ENCODE measurements at regions not wholly inside any gene's neighbourhood (a gene's known extent, or its start where the extent isn't known, plus 50 kb on each side); places are given as distances from the start of the nearest gene placed in this dataset.

DNA sequence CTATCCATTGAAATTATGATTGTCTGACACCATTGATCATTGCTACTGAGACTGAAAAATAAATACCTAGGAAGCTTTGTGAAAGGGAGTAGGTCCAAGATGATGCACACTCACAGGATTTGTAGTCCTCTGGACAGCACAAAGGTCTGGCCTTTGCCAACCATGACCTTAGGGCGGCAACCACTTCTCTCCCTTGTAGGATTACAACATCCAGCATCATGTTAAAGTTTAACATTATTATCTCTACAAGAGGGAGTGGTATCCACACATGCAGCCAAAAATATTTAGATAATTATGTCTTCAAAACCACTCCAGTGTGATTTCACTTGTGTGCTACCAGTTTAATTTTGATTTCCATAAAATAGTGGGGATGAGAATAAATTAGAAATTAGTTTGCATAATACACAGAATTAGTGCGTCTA lies 51.1 kb upstream of the NHSL1 start:
- no peak for DNase-seq (ENCODE audit: low read depth)

DNA sequence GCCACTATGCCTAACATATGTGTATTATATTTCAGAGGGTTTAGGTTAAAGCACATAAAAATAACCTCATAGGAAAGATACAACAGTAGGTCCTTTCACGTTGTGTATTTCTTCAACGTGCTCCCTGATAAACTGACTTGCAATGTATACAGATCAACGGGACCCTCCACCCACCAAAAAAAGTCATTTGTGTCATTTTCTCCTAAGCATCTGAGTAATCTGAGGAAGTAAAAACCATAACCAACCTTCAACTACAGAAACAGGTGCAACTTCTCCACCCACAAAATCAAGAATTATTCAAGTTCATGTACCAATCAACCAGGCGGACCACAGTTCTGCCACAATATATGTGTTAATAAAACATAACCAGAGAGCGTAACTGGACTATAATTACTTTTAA lies 54.9 kb upstream of the NHSL1 start:
- no peak for DNase-seq (ENCODE audit: low read depth)

DNA sequence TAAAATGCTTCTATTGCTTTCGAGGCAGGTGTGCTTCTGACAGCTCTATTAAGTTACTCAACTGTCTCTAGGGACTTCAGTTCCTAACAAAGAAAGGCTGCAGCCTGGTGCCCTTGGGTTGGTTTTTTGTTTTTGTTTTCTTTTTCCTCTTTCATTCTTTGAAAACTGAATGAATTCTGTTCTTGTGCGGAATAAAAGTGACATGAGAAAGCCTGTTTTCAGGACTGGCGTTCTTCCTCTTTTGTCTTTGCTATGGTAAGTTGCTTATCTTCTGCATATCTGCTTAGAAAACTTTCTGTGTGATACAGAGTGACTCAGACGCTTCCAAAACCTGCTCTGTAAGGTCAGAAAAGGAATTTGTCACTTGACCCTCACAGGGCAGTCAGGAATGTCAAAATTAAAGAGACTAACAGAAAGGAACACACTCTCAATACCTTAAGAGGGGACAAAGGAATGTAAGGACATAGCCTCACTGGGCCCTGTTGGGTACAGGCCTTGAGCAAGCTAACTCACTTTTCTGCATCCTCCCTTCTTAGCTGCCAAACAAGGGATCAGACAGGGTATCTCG lies 56.2 kb upstream of the NHSL1 start:
- DNase-seq (ENCODE audit: low read depth), result no peak

DNA sequence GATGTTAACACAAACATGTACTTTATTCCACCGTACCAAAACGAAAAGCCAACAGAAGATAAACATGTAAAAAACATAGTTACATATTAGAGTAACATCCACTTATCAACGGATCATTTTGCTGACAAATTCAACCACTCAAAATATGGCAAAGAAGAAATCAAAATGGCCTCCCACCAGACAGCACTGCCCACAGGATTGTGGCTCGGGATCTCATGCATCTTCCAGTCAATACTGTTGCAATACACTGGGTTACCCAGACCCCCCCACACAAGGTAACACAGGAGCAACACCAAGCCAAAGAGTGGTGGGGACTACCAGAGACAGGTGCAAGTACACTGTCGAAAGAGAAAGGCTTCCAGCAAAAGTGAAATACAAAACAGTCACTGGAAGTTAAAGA lies 57.9 kb upstream of the NHSL1 start:
- no peak for DNase-seq (ENCODE audit: low read depth)

DNA sequence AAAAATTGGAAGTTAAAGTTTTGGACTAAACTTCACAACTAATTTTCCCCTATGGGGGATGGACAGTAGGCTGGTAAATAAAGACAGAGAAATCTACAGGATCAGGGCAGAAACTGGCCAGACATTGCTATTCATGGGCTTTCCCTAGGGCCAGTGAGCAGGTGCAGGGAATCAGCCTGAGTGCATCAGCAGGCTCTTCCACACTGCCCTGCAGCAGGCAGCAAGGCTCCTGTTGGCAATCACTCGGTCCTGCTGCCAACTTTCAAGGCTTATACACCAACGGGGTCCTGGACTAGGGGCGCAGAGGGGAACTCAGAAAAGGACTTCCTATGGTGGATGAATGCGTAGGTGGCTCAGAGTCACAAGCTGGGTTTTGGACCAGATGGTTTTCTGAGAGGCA lies 59.8 kb upstream of the NHSL1 start:
- DNase-seq (ENCODE audit: low read depth), result no peak

DNA sequence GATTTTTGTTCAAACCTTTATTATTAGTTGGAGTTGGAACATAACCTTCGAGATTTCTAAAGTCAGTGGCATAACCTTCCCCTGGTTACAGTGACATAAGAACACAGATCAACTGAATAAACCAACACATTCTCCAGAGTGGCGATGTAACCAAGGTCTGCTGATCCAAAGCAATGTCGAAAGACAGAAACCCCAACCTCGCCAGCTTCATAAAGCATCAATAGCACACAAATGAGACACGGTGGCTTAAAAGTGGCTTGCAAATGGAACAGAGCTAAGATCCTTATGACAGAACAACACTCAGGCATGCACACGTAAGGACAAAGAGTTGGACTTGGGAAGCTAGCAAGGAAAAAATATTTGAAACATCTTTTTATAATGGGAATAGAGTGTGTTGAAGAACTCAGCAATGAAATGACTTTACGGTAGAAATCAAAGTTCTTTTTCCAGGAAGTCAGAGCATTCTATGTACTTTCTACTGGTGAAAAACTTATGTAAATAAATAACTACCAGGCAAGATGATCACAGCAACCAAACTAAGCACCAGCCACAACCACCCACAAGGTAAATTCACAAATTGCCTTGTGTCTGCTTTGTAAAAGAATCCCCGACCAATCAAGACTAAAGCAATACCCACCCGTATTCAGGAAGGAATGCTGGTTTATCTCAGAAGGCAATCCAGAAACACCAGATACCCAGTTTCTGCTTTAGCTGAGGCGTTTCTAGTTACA lies 61.0 kb upstream of the NHSL1 start:
- DNase-seq (ENCODE audit: low read depth), result no peak

DNA sequence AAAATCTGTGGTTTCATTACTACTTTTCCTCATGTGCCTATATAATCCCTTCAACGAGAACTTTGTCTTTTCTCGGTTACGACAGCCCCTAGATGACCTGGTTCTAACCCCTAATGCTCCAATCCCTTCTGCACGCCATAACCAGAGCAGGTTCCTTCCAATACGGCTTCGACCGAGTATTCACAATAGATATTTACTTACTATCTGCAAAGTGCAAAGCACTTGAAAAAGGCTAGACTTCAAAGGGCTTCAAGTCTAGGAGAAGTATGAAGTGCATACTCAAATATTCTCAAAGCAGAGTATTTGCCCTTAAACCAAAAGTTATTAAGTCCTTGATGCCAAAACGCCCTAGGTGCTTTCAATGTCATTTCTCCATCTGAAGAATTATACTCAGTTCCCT lies 63.4 kb upstream of the NHSL1 start:
- no peak for DNase-seq (ENCODE audit: low read depth)

DNA sequence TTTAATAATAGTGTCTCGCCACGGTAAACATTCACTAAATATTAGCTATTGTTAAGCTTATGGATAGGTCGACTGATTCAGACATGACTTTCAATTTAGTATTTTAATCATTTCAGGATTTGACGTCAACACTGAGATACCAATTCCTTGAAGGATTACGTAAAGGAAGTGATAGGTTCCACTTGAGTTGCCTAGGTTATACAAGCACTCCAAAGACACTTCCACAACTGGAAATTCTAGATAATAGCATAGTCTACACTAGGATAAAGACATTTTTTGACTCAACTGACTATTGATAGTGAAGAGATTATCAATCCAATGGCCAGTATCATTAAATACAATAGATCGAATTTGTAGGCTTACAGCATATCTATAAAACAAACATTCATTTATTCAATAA lies 63.9 kb upstream of the NHSL1 start:
- DNase-seq (ENCODE audit: low read depth), result no peak

DNA sequence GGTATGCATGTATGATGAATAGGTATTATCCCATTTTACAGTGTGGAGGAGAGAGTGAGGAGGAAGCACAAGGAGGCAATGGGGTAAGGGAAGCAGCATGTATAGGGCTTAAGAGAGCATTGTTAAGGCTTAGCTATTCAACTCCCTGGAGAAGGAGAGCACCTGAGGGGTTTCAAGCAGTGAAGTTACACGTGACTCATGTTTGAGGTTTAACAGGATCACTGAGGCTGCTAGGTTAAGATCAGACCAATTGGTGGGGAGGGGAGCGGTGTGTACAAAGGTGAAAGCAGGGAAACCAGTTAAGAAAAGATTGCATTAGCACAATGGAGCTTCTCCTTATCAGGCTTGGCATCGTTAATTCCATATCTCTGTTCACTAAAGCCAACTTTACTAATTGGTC lies 64.4 kb upstream of the NHSL1 start:
- no peak for DNase-seq (ENCODE audit: low read depth)

DNA sequence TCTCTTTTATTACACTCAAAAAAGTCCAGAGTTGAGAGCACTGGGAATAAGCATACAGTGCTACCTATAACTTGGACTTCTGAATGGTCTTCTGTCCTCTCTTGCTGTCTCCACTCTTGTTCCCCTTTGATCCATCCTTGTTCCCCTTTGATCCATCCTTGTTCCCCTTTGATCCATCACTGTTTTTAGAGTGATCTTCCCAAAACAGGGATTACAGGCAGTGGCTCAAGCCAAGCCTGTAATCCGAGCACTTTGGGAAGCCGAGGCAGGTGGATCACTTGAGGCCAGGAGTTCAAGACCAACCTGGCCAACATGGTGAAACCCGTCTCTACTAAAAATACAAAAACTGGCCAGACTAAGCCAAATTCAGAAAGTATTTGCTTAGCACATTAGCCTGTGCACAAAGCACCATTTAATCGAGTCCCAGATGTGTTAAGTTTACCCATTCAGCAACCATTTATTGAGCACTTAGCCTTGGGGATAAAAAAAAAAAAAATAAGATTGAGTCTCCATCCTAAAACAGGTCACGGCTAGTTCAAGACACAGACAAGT lies 65.0 kb upstream of the NHSL1 start:
- DNase-seq (ENCODE audit: low read depth), result no peak

DNA sequence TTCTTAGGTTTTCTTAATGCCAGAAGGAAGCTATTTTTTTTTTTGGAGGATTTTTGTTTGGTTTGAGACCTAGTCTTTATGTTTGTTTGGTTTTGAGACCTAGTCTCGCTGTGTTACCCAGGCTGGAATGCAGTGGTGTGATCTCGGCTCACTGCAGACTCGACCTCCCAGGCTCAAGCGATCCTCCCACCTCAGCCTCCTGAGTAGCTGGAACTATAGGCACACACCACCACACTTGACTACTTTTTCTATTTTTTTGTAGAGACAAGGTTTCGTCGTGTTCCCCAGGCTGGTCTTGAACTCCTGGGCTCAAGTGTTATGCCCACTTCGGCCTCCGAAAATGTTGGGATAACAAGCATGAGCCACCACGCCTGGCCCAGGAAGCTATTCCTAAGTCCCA lies 67.8 kb upstream of the NHSL1 start:
- no peak for DNase-seq (ENCODE audit: low read depth)

DNA sequence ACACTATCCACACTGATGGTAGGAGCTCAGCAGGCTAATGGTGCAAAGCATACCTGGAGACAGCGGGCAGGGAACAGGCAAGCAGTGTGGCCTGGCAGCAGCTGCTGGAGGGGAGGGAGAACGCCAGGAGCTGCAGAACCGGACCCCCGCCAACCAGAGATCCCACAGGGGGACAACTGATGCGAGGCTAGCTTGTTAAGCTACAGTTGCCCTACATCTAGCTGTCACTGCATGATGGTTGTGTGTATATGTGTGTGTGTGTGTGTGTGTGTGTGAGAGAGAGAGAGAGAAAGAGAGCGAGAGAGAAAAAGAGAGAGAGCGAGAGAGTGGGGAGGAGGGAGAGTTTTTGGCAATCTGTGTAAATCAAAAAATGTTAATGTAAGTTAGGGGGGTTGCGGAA lies 69.7 kb upstream of the NHSL1 start:
- DNase-seq (ENCODE audit: low read depth), result no peak

DNA sequence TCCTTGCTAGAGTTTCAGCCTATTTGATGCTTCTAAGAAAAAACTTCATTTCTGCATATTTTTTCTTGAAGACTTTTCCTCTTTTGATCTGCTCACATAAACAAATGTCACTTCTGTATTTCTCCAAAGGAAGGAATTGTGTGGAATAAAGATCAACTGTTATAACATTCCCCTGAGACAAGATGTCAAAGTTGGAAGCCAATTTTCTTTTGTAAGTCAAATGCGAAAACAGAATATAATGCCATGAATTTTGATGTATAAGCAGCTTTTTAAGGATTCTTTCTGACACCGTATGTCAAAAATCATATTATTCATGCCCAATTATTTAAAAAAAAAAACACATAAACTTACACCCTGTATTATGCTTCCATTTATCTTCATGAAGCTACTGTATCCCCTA lies 70.3 kb upstream of the NHSL1 start:
- no peak for DNase-seq (ENCODE audit: low read depth)

DNA sequence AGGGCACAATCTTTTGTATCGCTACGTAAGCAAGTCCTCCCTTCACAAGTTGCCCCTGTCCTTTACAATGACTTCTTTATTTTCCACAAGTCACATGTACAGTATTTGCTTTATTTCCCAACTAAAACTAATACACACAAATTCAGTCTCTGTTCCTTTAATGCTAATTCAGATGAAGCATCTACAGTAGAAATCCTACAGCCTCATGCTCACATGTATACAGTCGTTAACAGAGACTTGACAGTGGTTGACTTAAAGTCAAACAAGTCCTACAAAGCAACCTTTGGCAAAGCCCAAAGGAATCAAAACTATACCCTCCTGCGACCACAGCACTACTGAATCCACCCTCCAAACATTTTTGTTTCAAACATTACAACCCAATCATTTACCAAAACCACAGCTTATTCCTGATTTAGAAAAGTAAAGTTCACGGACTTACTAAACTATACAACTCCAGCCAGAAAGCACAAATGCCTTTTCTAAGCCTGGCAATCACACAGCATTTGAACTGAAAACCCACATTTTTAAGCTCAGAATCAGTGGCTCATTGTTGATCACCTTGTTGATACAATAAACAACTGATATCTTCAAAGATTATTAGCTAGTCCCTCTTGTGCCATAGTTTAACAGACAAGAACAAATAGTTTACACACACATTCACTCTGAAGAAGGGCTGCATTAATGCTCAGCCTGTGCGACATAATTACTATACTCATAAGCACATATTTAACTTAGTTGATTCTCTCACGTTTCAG lies 70.9 kb upstream of the NHSL1 start:
- no peak for DNase-seq (ENCODE audit: low read depth)

DNA sequence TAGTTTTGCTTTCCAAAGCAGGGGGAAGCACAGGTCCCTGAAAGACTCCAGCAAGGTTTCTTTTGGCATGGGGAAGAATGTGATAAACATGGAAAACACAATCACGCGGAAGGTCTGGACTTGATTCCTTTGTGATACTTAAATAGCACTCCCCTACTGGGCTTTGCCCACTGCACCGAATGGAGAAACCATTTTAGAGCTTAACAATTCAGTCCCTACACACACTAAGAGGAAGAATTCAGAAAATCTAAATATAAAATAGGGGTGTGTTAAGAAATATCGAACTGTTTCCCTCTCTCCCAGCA lies 71.4 kb upstream of the NHSL1 start:
- DNase-seq (ENCODE audit: low read depth), result no peak

DNA sequence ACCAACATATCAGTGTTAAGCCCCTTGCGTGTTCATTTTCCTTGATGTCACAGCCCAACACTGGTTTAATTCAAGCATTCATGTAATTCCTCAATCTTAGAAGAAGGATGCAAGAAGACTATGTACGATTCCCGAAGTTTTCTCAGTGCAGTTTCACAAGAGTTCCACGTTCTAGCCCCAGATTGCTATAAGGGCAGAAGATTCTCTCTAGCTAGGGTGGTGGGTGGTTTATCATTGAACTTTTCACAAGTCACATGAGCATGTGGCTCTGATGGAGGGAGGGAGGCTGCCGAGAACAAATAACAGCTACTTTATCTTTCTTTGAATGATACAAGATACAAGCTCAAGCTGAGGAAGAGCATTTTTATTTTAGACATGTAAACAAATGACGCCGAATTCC lies 71.9 kb upstream of the NHSL1 start:
- no peak for DNase-seq (ENCODE audit: low read depth)

DNA sequence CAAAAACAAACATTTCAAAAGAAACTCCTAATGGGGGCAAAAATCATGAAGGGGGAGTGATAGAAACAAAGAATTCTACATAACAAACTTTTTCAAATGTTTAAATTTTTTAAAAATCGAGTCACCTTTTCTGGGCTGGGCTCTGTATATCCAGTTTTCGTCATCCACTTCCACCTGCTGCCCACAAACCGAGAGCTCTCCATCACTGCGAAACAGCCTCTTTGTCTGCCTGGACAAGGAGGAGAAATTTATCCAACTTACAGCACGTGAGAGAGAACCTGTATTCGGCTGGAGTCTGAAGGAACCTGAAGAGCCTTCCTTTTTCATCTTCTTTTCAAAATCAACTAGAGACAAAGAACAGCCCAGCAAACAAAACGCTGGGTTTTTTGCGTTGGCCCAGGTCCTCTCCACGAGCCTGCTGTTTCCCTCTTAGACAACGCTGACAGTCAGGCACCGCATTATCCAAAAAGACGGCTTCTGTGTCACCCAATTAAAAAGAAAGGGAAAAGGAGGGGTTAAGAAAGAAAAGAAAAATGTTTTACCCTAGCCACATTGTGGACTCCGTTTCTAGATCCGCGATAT lies 72.4 kb upstream of the NHSL1 start:
- no peak for DNase-seq (ENCODE audit: low read depth)

DNA sequence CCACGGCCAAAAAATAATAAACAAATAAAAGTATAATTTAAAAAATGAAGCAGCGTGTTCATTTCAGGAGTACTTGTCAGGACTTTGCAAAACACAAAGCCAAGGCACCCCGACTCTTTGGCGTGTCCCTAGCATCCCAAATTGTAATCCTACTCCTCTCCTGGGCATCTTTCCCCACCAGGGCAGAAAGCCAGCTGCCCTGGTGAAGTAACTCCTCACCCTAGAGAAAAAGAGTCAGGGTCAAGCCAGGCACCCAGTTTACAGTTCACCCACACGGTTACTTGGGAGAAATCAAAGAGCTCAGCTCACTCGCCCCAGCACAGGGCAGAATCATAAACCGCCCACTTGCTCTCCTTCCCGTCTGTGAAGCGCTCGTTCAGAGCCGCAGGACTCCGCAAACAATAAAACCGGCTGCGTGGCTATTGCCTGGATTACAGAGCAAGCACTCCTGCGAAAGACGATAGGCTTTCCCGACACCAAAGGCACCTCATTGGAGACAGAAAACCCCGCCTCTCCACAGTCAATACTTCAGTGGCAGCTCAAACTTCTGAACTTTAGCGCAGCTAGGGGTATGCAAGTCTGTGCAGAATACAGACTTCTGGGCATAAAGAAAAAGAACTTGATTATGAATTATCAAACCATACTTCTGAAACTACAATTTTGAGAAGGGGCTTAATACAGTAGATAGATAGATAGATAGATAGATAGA lies 73.0 kb upstream of the NHSL1 start:
- DNase-seq (ENCODE audit: low read depth), result peak; percentile 55

DNA sequence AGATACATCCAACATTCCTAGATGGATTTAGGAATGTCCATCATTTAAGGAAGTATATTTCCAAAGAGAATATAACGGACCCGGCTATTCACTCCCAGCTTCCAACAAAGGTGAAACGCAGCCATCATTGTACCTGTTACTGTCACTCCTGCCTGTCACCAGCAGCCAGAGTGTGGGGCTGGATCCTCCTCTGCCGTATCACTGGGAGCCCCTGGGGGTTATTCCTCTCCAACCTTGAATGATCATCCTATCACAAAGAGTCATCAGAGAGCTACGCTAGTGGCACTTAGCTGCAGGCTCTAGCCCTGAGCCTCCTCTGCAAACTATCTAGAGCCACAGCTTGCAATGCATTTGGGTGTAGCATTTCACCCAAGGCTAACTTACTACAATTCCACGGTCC lies 73.6 kb upstream of the NHSL1 start:
- DNase-seq (ENCODE audit: low read depth), result no peak

DNA sequence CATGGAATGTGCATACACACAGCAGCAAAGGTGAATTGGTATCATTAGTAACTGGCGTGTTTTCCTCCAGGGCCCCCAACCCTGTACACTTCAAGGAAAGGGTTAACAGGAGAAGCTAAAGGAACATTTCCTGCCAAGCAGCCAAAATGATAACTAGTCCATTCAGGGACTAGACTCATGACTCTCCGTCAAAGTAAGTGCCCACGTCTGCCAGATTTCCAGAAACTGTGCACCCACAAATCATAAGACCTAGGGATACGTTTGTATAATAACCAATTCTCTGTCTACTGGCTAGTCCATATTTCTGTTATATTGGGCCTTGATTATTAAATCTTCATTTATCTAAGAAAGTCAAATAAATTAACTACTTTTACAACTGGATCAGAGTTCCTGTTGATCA lies 76.0 kb upstream of the NHSL1 start:
- DNase-seq (ENCODE audit: low read depth), result no peak

DNA sequence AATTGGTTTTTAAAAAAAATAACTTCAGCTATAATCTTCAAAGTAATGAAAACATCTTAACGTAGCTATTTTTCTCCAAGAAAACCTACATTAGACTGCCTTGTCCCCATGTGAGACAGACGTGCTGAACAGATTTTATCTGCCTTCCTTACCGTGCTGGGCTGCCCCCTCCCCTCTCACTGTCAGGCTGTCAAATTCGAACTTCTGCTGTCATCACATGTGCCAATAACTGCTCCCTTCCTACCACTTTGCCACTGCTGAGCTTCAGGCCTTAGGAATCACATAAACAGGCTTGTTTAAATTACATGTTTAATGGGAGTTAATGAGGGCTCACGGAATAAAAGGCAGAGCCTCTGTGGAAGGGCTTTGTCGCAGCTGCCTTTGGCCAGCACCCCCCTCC lies 77.0 kb upstream of the NHSL1 start:
- no peak for DNase-seq (ENCODE audit: low read depth)

DNA sequence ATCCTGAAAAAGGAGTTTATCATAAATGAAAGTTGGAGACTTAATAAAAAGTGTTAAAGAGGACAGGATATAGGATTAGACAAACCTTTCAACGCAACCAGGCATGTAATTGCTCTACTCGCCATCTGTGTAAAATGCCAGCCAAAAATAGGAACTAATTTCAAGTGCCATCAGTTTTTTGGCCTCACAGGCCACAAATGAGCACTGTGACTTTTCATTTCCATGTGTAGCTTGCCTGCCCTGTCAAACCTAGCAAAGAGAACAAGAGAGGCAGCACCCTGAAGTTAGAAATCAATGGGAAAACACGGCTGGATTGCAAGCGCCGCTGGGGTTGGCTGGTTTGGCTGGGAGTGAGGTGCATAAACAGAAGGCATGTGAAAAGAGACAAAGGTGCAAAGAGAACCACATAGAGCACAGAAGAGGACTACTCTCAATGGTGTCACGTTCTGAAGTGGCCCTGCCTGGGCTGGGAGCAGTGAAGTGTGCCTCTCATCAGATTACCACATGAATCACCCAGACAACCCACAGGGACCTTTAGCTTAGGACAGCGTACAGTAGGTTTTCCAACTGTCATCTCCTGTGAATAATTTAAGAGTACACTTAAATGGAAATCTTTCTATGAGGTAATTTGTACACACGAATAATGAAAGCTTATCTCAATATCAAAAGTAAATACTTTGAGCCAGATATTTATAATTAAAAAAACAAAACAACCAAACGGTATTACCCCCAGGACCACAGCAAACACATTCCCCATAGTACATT lies 78.0 kb upstream of the NHSL1 start:
- no peak for DNase-seq (ENCODE audit: low read depth)
